B cell (primary cell): ENCODE measurements at regions not wholly inside any gene's neighbourhood (a gene's known extent, or its start where the extent isn't known, plus 50 kb on each side); places are given as distances from the start of the nearest gene placed in this dataset.

Source experiments
- CTCF ChIP-seq: fragments of 200-600 bp; IDR thresholded peaks from one replicate; pipeline ENCODE4 v1.8.0; 2022; ENCODE audit warnings: antibody characterized with exemption, mild to moderate bottlenecking
- EZH2 ChIP-seq: IDR thresholded peaks from 2 replicates; pipeline ENCODE4 v1.6.1; 2012; ENCODE audit warnings: borderline replicate concordance, low read depth, mild to moderate bottlenecking, moderate library complexity, low read length; ENCODE audit not compliant: insufficient read depth, poor library complexity, severe bottlenecking

GRCh38 chr11:21983431-21983830 lies 209.5 kb upstream of the ANO5 start:
- TF ChIP-seq CTCF = no peak
- TF ChIP-seq EZH2 = no peak
